Activated gamma-delta T cell treated with anti-CD3 and anti-CD28 coated beads, Interleukin-2, amount 50 U/mL, for 16 hours (primary cell): ENCODE measurements at regions not wholly inside any gene's neighbourhood (a gene's known extent, or its start where the extent isn't known, plus 50 kb on each side); places are given as distances from the start of the nearest gene placed in this dataset.
"Not testable (repeated sequence)": the region's sequence is repeated elsewhere in the genome, so short reads cannot be mapped to it uniquely, and the experiment has no call there.

ENCODE experiments used
- DNase-seq: peaks from one replicate; pipeline ENCODE4 v3.0.0-alpha.2; 2020; ENCODE audit warnings: low read depth

DNA sequence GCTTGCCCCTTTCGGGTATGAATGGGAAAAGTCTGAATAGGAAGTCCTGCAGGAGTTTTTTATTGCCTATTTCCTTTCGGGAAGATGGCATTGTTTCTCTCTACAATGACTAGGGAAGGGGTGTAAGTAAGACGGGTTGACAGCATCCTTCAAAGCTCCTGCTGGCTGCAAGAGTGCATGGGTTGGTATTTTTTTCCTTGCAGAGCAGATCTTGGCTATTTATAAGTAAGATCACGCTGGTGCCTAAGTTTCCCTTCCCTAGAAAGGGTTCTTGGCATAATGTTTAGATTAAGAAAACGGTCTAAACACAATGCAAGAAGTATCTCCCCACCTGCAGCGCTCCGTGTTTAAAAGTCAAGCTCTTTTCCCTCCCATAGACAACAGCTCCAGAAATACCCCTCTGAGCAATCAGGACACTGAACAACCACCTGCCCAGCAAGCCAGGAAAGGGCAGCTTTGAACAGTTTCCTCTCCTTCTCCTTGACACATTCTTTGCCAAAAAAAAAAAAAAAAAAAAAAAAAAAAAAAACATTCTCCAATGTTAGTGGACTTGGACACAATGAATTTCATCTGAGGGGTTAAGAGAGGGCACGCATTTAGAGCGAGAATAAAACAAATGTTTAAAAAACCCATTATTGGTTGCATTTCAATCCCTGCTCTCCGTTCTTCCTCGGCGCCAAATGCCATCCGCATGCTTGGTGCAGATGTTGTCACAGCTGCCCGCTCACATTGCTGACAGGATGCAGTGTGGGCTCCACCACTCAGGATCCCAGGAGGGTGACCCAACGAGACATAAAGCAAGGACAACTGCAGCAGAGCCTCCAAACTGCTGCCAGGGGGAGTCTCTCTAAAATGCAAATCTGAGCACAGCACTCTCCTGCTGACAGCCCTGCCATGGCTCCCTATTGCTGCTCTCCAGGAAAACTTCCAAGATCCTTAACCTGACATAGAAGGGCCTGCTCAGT, 427.4 kb upstream of the MGMT start:
- no peak for DNase-seq

DNA sequence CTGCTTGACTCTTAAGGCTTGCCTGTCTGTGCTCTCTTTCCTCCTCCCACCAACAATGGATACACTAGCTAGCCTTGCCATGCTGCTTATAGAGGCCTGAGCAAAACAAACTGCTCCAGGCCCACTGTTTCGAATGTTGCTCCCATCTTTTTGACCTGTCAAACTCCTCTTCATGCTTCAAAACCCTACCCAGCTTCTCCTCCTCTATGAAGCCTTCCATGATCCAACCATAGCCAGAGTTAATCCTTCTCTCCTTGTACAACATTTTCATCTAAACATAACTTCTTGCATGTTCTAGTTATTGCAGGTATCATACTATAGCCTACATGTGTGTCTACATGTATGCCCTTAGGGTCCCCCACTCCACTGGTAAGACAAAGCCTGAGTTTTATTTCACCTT, 426.7 kb upstream of the MGMT start:
- DNase-seq, result no peak

DNA sequence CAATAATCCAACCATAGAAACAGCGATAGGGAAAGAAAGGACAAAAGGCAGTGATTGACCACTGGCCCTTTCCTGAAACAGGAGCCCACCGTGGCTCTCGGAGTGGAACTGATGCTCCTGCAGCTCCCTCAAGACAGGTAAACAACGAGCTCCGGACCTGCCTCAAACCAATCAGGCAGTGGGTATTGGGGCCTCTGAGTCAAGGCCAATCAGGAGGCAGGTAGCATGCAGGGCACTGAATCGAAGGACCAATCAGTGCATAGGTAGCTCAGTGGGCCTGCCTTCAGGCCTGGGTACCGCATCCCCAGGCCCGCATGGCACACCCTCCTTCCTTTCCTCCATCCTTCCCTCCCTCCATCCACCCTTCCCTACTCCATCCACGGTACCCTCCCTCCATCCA, 425.1 kb upstream of the MGMT start:
- DNase-seq, result no peak

DNA sequence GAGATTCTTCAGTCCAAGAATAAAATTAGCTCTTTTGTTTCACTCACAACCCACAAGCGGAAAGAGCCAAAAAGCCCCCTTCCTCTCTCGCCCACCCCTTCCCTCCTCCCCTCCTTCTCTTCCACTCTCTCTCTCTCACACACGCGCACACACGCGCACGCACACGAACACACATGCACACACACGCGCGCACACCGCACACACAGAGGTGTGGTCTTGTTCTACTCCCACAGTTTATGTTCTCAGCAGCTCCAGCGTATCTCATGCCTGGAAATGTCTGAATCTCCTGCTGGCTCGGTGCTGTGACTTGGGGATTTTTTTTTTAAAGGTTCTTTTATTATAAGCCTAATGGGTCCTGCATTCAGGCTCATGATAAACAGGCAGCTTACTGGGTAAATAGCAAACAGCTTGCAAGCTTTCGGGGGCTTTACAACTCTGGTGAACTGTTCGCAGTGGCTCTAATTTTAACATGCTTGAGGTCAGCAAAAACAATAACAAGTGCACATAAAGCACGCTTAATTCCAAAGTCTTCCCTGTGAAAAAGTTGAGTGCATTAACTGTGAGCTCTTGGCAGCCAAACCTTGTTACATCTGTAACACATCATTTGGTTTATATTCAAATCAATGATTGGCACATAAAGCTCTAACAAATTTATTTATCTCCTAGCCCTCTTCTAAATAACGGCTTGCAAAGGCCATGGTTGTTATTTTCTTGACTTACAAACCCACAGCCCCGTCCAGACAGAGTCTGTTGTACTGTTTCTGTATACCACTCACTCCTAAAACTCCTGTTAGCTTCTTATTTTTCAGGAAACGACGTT, 424.1 kb upstream of the MGMT start:
- DNase-seq, result no peak

DNA sequence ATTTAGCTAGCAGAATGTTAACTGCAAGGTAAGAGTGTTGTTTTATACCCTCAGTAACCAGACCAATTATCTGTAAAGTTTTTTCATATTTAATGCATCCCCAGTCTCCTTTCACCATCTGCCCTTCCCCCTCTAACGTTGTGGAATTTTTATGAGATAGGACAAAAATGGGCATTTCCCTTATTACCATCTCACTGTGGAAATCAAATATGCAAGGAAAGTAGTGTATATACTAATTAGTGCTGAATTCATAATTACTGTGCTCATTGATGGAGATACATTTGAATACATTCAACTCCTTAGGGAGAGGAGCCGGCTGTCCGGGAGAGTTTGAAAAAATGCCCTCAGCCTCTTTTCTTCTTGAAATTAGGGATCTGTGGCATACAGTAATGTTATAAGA, 423.4 kb upstream of the MGMT start:
- DNase-seq, result no peak

DNA sequence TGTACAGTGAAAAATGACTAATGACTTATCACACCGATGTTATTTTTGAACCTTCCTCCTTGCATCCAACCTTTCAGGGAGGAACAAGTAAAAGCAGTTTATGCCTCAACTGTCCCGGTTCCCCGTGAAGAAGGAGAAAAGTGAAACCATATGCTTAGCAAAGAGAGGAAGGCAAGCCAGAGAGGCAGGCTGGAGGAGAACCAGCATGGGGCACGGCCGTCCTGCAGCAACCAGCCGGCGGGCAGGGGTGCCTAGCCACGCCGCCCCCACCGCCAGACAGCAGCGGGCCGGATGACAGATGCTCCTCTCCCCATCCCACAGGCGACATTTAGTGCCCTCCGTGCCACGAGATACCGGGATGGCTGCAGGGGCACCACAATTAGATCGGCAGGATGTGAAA, 421.4 kb upstream of the MGMT start:
- no peak for DNase-seq

DNA sequence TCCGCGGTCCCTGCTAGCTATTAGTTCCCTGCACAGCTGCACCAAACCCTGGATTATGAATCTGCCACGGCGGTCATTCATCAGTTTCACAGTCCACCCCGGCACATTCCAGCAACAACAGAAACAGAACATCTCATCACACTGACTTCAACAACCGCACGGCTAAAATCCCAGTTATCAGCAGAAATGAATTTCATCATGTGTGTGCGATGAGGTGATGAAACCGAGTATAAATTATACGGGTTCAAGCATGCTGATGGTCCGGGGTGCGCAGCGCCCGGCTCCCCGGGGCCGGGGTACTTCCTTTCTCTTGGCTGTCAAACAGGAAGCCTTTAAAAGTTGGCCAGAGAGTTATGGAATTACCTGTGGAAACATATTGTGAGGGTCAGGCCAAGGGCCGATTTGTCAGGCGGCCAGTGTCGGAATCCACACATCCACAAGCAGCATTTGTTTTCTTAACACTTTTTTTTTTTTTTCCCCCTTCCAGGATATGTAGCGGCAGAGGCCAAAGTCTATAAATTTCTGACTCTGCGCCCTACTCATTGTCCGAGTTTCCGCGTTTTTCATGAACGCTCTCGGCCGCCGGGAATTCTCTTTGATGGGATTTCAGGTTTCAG, 420.9 kb upstream of the MGMT start:
- DNase-seq, result no peak

DNA sequence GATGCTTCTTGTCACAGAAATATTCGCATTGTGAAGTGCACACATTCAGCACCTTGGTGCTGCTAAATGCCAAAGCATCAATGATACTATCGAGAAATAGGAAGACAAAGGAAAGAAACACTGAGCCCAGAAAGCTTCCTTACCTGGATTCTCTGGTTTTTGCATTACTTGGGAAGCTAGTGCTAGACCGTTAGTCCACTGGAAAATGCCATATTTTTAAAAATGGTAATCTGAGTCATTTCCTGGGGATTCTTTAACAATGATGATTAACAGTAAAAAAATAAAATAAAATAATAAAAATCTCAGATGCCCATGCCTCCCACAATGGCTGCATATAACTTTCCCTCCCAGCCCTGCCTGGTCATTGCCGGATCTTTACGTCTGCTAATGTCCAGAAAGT, 420.1 kb upstream of the MGMT start:
- DNase-seq, result no peak

DNA sequence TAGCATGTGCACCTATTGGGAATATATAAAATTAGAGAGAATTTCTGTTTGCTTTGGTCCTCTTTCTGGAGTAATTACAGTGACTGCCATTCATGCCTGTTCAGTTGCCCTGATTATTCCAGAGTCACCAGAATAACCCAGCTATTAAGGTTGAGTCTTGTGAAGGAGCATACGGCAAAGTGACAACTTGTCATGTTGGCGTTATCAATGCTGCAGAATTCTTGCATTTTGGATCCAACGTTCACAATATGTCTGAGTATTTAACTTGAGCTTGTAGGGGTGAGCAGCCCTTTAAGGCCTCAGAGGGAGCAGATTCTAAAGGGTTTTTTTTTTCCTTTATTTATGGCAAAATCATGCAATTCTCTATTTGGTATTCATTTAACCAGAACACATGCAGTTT, 419.4 kb upstream of the MGMT start:
- no peak for DNase-seq

DNA sequence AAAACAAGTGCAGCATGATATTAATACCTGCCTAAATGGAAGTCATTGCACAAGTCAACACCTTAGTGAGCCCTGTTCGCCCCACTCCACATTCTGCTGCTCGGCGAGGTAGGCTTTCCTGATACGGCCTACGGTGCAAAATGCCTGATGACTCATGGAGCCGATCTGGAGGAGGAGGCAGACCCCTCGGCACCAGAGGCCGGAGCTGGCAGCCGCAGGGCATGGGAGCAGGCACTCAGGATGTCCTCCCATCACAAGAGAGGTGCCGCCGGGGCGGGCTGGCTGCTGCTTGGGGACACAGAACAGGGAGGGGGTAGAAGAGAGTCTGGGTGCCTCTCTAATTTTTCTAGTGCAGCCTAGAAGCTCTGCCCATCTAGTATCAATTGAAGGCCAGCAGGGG, 418.5 kb upstream of the MGMT start:
- no peak for DNase-seq

DNA sequence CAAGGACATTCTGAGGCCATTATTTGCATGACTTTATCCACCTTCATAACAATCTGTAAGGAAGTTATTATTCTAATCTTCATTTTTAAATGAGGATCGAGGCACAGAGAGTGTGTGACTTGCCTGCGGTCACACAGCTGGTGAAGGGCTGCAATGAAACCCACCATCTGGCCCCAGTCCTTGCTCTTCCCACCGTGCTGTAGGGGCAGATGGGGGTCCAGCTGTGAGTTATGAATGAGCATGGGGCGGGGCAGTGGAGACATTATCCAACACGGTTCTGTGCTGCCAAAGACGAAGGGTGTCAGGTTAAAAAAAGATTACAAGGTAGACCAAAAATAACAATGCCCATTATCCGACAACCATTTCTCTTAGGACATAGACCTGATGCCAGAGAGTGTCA, 417.5 kb upstream of the MGMT start:
- no peak for DNase-seq

DNA sequence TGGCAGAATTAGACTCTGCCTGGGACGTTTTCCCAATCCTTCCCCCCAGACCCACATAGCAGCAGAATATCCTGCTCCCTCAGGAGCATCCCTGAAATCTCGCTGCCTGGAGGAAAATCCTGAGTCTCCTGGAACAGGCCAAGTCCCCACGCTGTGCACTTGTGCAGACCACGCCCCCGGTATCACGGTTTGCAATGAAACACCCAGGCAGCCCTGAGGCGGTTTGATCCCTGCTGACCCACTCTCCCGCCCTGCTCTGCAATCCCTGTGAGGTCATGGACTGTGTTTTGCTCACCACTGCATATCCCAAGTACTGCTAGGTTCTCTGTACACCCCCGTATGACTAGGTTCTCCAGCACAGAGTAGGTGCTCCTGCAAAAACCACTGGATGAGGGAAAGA, 411.8 kb upstream of the MGMT start:
- no peak for DNase-seq

DNA sequence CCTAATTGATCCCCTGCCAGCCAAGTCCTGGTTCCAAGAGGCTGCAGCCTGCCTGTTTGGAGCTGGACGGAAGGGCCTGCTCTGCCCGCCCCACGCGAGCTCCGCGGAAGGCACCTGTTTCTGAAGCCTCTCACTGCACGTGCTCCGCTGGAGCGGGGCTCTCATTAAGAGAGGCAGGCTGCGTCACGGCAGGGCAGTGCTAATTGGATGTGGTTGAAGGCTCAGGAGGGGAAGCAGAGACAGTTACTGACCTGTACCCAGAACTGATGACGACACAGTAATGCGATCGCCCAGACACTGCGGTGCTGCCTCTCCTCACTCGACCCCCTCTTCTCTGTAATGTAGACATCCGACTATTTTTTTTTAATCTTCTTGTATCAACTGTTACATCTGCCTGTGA, 411.1 kb upstream of the MGMT start:
- DNase-seq, result no peak

DNA sequence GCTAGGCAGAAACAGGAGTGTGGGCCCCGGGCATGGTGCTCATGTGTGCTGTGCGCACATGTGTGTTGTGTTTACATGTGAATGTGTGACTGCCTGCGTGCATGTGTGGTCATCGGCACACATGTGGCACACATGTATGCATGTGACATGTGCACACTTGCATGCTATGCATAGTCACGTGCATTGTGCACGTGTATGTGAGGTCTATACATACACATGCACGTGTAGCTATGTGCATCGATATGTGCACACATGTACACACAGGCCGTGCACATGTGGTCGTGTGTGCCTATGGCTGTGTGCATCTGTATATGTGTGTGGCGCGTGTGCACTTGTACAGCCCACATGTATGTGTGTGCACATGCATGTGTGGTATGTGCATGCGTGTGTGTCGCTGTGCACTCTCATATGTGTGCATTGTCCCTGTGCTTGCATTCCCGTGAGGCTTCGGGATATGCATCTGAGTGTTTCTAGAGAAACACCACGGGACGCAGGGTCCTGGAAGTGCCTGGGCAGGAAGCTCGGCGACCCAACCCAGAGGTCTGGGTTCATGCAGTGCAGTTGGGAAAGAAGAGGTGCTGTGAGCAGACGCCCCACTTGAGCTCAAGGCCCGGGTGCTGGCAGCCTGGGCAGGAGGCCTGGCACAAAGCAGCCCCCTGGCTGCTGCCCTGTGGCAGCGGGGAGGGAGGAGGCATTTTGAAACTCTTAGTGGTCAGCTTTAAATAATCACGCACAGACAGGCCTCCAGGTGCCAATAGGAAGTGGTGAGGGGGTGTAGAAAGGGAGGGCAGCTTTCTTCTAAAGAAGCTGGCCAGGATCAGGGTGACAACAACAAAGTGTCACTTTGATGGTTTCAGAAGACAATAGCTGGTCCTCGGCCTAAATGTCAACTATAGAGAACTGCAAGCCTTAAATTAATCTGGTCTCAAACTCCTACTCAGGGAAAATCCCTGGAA, 410.0 kb upstream of the MGMT start:
- no peak for DNase-seq

DNA sequence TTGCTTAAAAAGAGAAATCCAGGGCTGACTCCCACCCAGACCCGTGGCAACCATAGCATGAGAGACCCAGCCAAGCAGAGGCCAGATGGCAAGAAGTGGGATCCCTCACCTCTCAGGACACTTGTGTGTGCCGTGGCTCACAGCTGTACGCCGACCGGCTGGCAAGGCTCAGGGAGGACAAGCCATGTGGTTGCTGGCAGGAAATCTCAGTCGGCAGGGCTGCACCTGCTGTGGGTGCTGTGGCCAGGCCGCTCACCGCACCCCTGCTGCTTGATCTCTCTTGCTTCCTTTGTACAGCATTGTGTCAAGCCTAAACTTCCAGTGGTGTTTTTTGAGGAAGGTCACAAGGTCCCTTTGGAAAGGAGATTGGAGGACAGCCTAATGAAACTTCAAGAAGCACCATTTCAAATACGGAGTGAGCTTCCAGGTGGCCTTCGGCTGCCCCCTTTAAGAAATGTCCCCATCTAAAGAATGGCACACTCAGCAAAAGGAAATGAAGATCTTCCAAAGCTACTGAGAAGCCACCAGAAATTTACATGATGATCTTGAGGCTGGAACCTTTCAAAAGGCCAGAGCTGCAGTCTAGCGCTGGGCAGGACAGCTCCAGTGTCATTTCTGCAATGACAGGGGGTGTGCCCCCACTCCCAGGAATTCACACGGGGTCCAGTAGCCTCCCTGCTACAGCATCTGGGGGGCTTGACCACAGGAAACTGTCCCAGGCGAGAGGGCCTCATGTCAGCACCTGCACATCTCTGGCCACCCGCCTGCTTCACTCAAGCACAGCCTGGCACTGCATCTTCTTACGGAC, 409.0 kb upstream of the MGMT start:
- no peak for DNase-seq

DNA sequence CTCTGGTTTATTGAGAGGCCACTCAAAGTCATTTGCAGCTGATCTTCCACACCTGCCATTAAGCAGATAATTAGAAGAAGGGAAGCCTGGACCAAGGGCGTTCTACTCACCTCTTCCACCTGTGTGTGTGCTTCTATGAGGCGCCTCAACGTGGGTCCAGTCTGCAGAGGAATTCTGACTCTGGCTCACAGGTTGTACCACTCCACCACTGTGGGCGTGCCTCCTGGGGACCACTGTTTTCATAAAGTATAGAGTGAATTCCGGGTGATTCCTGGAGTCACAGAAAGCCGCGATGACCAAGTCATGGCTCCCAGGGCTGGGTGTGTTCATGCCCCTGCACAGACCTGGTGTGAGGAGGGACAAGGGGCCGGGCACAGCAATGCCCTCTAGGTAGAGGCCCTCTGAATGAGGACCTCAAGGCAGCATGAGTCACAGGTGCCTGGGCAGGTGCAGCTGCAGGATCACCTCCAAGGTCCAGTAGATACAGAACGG, 408.3 kb upstream of the MGMT start:
- no peak for DNase-seq

DNA sequence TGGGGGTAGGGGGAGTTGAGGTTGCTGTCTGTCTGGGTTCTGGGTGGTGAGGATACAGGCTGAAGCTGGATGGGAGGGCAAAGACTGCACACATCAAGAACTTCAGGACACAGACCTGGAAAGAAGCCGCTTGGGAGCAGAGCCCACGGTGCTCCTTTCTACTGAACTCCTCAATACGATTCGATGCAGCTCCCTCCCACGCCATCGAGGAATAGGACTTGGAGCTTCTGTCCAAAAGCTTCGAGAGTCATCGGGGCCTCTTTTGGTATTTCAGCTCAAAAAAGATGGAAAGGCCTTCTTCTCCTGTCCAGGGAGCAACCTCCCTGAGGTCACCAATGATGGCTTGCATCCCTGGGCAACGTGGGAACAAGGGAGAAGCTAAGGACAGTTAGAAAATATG, 407.1 kb upstream of the MGMT start:
- DNase-seq, result no peak

DNA sequence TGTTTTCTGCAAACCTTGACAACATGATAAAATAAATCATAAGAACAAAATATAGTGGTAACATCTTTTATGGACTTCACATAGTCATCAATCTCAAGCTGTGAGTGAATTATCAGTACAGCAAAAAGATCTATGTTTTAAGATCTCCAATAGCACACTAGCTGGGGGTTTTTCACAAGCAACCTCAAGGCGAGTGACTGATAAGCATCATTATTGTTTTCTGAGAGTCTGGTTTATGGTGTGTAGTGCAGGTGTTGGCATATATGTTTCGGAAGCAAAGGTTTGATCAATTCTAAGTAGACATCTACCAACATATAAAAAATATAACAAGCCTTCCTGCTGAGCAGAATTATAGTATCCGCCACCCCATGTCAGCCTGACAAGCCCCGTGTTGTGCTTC, 403.8 kb upstream of the MGMT start:
- no peak for DNase-seq

DNA sequence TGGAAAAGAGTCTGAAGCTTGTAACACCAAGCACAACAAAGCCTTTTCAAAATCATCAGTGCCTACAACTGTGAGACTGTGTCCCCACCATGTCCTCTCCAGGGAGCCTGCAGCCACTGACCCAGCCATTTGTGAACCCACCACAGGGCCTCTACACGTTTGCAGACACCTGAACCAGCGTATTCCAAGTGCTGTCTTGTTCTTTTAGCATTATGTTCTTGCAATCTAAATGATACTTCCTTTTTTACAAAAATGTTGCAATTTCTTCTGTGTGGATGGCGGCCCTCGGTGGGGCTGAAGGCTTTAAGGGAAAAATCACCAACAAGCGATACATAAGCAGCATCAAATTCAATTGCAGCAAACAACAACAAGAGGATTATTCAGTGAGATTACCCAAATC, 403.2 kb upstream of the MGMT start:
- no peak for DNase-seq

DNA sequence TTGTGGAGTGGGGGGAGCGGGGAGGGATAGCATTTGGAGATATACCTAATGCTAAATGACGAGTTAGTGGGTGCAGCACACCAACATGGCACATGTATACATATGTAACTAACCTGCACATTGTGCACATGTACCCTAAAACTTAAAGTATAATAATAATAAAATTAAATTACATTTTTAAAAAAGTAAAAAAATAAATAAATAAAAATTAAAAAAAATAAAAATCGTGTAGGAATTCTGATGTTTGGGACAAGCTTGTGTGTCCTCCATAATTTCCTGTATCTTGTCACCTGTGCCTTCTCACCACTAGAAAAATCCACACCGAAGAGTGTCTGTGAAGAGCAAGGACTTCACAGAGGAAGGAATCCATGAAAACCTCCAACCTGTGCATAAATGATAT, 400.5 kb upstream of the MGMT start:
- not testable (repeated sequence) for DNase-seq

DNA sequence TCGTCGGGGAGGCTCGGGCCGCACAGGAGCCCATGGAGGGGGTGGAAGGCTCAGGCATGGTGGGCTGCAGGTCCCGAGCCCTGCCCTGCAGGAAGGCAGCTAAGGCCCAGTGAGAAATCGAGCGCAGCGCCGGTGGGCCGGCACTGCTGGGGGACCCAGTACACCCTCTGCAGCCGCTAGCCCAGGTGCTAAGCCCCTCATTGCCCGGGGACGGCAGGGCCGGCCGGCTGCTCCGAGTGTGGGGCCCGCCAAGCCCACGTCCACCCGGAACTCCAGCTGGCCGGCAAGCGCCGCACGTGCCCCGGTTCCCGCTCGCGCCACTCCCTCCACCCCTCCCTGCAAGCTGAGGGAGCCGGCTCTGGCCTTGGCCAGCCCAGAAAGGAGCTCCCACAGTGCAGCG, 395.6 kb upstream of the MGMT start:
- DNase-seq, result not testable (repeated sequence)
